Spleen (tissue), 7 donors: ENCODE measurements at regions not wholly inside any gene's neighbourhood (a gene's known extent, or its start where the extent isn't known, plus 50 kb on each side); places are given as distances from the start of the nearest gene placed in this dataset.

Source experiments
- POLR2A ChIP-seq, 3 donors: fragments of 450-650 bp; IDR thresholded peaks; one replicate each; pipeline ENCODE4 v1.5.1; 2017; ENCODE audit warnings: antibody characterized with exemption in 3 of 3, mild to moderate bottlenecking in 1 of 3
- POLR2AphosphoS5 ChIP-seq, 3 donors: sonication (generic); formaldehyde crosslinking; IDR thresholded peaks; one replicate each; pipeline ENCODE4 v1.5.1; 2017; ENCODE audit warnings: antibody characterized with exemption in 3 of 3
- TF ChIP-seq, protein P1 (sequence below), 11 experiments: fragments of 200-600 bp in 7 of 11; fragments of 450-650 bp in 4 of 11; sonication (generic) in 4 of 11; IDR thresholded peaks in 8 of 11; conservative IDR thresholded peaks in 3 of 11; 1 replicate in 7 of 11; 2 replicates in 4 of 11; pipeline versions ENCODE4 v1.4.0 to v1.8.0; 2016 to 2021; ENCODE audit warnings: antibody characterized with exemption in 11 of 11, inconsistent platforms in 4 of 11, mild to moderate bottlenecking in 1 of 11
- donor health status: DM: no; HTN: no; CAD: no; lungs with moderate emphysema.
- donor health status: DM: no; HTN: no; CAD: no.
- donor health status: DM: no; HTN: no; CAD: no.

DNA sequence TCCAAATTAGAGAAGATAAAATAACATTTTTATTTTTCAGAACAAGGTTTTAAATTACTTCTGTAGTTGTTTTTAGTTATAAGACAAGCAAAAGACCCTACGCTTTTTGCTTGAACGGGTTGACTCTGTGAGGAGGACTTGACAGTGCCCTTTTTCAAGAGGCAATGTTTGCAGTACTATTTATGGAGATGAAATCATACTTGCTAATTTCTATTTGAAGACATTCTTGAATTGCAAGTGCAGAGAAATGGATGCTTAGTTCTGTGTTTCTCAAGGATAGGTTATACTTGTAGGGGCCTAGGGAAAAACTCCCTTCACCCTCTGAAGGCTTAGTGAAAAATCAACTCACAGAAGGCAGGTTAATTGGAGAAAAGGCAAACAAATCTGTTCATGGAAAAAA is 1229.5 kb downstream of the REEP3 start:
- TF ChIP-seq, protein P1, sequence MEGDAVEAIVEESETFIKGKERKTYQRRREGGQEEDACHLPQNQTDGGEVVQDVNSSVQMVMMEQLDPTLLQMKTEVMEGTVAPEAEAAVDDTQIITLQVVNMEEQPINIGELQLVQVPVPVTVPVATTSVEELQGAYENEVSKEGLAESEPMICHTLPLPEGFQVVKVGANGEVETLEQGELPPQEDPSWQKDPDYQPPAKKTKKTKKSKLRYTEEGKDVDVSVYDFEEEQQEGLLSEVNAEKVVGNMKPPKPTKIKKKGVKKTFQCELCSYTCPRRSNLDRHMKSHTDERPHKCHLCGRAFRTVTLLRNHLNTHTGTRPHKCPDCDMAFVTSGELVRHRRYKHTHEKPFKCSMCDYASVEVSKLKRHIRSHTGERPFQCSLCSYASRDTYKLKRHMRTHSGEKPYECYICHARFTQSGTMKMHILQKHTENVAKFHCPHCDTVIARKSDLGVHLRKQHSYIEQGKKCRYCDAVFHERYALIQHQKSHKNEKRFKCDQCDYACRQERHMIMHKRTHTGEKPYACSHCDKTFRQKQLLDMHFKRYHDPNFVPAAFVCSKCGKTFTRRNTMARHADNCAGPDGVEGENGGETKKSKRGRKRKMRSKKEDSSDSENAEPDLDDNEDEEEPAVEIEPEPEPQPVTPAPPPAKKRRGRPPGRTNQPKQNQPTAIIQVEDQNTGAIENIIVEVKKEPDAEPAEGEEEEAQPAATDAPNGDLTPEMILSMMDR (IDR thresholded peaks at IDR 0.05 in 8 of 11, conservative IDR thresholded peaks at IDR 0.05 in 3 of 11) = no peak
- TF ChIP-seq POLR2A (IDR thresholded peaks at IDR 0.05) (no peak), POLR2AphosphoS5 (IDR thresholded peaks at IDR 0.05) (no peak)
